DND-41 (cell line): ENCODE measurements at regions not wholly inside any gene's neighbourhood (a gene's known extent, or its start where the extent isn't known, plus 50 kb on each side); places are given as distances from the start of the nearest gene placed in this dataset.

Experiments
- ATAC-seq: fragments of 200-7000 bp; cut with Tn5 transposase; 3 replicates; pipeline ENCODE4 v1.9.1; 2021; ENCODE audit warnings: low read depth; ENCODE audit not compliant: insufficient read depth
- DNase-seq: peaks from one replicate; pipeline ENCODE4 v3.0.0-alpha.2; 2020
- H2AFZ ChIP-seq: 2 replicates; pipeline ENCODE4 v1.6.0; 2012; ENCODE audit warnings: low read depth, low read length
- H3K27ac ChIP-seq: 2 replicates; pipeline ENCODE4 v1.5.1; 2012; ENCODE audit warnings: low read length, inconsistent platforms
- H3K27me3 ChIP-seq: fragments of 200-600 bp; sonication (generic); 2 replicates; pipeline ENCODE4 v1.6.0; 2012; ENCODE audit warnings: low read length, mild to moderate bottlenecking, inconsistent platforms; ENCODE audit not compliant: insufficient read depth, poor library complexity
- H3K36me3 ChIP-seq: 2 replicates; pipeline ENCODE4 v1.5.1; 2012; ENCODE audit warnings: low read length, inconsistent platforms; ENCODE audit not compliant: insufficient read depth
- H3K4me1 ChIP-seq: 2 replicates; pipeline ENCODE4 v1.5.1; 2012; ENCODE audit warnings: mild to moderate bottlenecking, low read length; ENCODE audit not compliant: insufficient read depth
- H3K4me2 ChIP-seq: 2 replicates; pipeline ENCODE4 v1.6.0; 2012; ENCODE audit warnings: mild to moderate bottlenecking, moderate library complexity, low read length, inconsistent platforms; ENCODE audit not compliant: insufficient read depth
- H3K4me3 ChIP-seq, 2 experiments: fragments of 200-600 bp in 1 of 2; shearing (Covaris generic) in 1 of 2; 2 replicates each; pipeline ENCODE4 v1.5.1; 2012 to 2016; ENCODE audit warnings: inconsistent platforms in 2 of 2, low read length in 2 of 2, mild to moderate bottlenecking in 2 of 2, low read depth in 1 of 2, moderate library complexity in 1 of 2
- H3K79me2 ChIP-seq: 2 replicates; pipeline ENCODE4 v1.6.0; 2012; ENCODE audit warnings: low read length, inconsistent platforms; ENCODE audit not compliant: insufficient read depth
- H3K9ac ChIP-seq: 2 replicates; pipeline ENCODE4 v1.6.0; 2012; ENCODE audit warnings: low read depth, mild to moderate bottlenecking, inconsistent platforms, low read length, moderate library complexity
- H3K9me3 ChIP-seq: 2 replicates; pipeline ENCODE4 v1.5.1; 2012; ENCODE audit warnings: low read length, moderate library complexity, mild to moderate bottlenecking, inconsistent platforms; ENCODE audit not compliant: insufficient read depth, severe bottlenecking
- H4K20me1 ChIP-seq: 2 replicates; pipeline ENCODE4 v1.6.0; 2012; ENCODE audit warnings: low read length; ENCODE audit not compliant: insufficient read depth
- EZH2 ChIP-seq: IDR thresholded peaks from 3 replicates; pipeline ENCODE4 v1.6.1; 2012; ENCODE audit warnings: borderline replicate concordance, low read depth, mild to moderate bottlenecking, moderate library complexity, low read length, inconsistent platforms; ENCODE audit not compliant: severe bottlenecking
- TF ChIP-seq, protein P1 (sequence below): IDR thresholded peaks from 2 replicates; pipeline ENCODE4 v1.5.1; 2012; ENCODE audit warnings: borderline replicate concordance, low read length, moderate library complexity, mild to moderate bottlenecking; ENCODE audit not compliant: poor library complexity, severe bottlenecking; ENCODE audit errors: extremely low read depth

GRCh38 chr11:80593648-80594374, 1153.0 kb upstream of the TENM4 start:
- no peak overlapping the region for H3K9ac ChIP-seq
- no peaks in the 10 kb centered on the region for H3K79me2 ChIP-seq
- no peaks in the 10 kb centered on the region for H3K4me1 ChIP-seq
- DNase-seq (no peak), ATAC-seq (no peak)
- no peaks in the 10 kb centered on the region for H3K27me3 ChIP-seq
- TF ChIP-seq, protein P1, sequence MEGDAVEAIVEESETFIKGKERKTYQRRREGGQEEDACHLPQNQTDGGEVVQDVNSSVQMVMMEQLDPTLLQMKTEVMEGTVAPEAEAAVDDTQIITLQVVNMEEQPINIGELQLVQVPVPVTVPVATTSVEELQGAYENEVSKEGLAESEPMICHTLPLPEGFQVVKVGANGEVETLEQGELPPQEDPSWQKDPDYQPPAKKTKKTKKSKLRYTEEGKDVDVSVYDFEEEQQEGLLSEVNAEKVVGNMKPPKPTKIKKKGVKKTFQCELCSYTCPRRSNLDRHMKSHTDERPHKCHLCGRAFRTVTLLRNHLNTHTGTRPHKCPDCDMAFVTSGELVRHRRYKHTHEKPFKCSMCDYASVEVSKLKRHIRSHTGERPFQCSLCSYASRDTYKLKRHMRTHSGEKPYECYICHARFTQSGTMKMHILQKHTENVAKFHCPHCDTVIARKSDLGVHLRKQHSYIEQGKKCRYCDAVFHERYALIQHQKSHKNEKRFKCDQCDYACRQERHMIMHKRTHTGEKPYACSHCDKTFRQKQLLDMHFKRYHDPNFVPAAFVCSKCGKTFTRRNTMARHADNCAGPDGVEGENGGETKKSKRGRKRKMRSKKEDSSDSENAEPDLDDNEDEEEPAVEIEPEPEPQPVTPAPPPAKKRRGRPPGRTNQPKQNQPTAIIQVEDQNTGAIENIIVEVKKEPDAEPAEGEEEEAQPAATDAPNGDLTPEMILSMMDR = no peak
- TF ChIP-seq EZH2 = no peak
- no peak overlapping the region for H3K4me2 ChIP-seq
- H4K20me1 ChIP-seq = no peaks in the 10 kb centered on the region
- no peak overlapping the region for H3K4me3 ChIP-seq
- no peaks in the 10 kb centered on the region for H3K9me3 ChIP-seq
- no peak overlapping the region for H2AFZ ChIP-seq
- H3K36me3 ChIP-seq = no peaks in the 10 kb centered on the region
- H3K27ac ChIP-seq = no peak overlapping the region

DNA sequence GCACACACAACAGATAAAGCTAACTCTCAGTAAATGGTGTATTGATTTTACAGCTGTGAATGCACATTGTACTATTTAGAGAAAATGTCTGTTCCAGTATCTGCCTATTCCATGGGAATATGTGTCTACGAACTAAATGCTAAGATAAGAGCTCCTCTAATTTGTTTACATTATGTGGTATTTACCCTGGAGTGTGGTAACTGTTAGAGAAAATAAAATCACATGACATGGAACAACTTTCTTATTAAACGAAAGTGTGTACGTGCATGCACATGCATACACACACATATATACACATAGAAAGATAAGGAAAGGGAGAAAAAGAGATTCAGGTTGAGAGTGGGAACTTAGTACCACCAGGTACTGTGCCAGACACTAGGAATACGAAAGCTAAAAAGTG, 1151.7 kb upstream of the TENM4 start:
- Histone ChIP-seq H4K20me1 (no peaks in the 10 kb centered on the region), H3K27me3 (no peaks in the 10 kb centered on the region), H3K4me3 (no peak overlapping the region), H3K27ac (no peak overlapping the region), H3K79me2 (no peaks in the 10 kb centered on the region), H3K9me3 (no peaks in the 10 kb centered on the region), H3K36me3 (no peaks in the 10 kb centered on the region), H3K9ac (no peak overlapping the region), H3K4me1 (no peaks in the 10 kb centered on the region), H3K4me2 (no peak overlapping the region), H2AFZ (no peak overlapping the region)
- no peak for ATAC-seq
- no peak for DNase-seq
- TF ChIP-seq EZH2 = no peak
- TF ChIP-seq, protein P1 = no peak

GRCh38 chr11:80587906-80588305, 1147.1 kb upstream of the TENM4 start:
- ATAC-seq = no peak
- Histone ChIP-seq H3K79me2 (no peaks in the 10 kb centered on the region), H3K27ac (no peak overlapping the region), H3K27me3 (no peaks in the 10 kb centered on the region), H3K9me3 (no peaks in the 10 kb centered on the region), H3K9ac (no peak overlapping the region), H3K36me3 (no peaks in the 10 kb centered on the region), H3K4me2 (no peak overlapping the region), H3K4me1 (no peaks in the 10 kb centered on the region), H2AFZ (no peak overlapping the region), H4K20me1 (no peaks in the 10 kb centered on the region), H3K4me3 (no peak overlapping the region)
- DNase-seq = no peak
- TF ChIP-seq EZH2 = no peak
- TF ChIP-seq, protein P1 = no peak

DNA sequence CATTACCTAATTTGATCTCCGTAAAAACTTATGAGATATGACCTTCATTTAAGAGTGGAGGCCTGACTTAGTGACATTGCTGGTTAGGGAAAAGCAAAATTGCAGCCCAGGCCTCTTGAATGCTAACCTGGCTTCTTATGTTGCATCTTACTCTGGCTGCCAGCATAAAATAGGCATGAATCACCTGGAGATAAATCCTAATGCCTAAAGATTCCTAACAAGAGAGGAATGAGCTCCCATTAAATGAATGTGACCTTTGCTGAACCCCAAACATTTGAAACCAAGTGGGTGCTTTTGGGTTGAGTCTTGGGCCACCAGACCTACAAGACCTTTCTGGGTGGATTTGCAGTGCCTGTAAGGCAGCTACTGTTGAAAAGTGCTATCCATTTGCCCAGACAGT, 1145.6 kb upstream of the TENM4 start:
- DNase-seq = no peak
- Histone ChIP-seq H3K4me2 (no peak overlapping the region), H3K4me3 (no peak overlapping the region), H3K27me3 (no peaks in the 10 kb centered on the region), H3K9ac (no peak overlapping the region), H4K20me1 (no peaks in the 10 kb centered on the region), H3K4me1 (no peaks in the 10 kb centered on the region), H3K36me3 (no peaks in the 10 kb centered on the region), H2AFZ (no peak overlapping the region), H3K9me3 (no peaks in the 10 kb centered on the region), H3K27ac (no peak overlapping the region), H3K79me2 (no peaks in the 10 kb centered on the region)
- TF ChIP-seq EZH2 = no peak
- TF ChIP-seq, protein P1 = no peak
- ATAC-seq = no peak
